Mammary epithelial cell (primary cell): ENCODE measurements at regions not wholly inside any gene's neighbourhood (a gene's known extent, or its start where the extent isn't known, plus 50 kb on each side); places are given as distances from the start of the nearest gene placed in this dataset.

Experiments
- CTCF ChIP-seq, 2 donors: IDR thresholded peaks in 1 of 2; conservative IDR thresholded peaks in 1 of 2; 2 replicates each; pipeline ENCODE4 v1.5.1; 2011 to 2012; ENCODE audit warnings: inconsistent platforms in 2 of 2, low read length in 2 of 2, mild to moderate bottlenecking in 2 of 2, control low read depth in 1 of 2, low read depth in 1 of 2; ENCODE audit not compliant: insufficient read depth in 1 of 2; ENCODE audit errors: extremely low read depth in 1 of 2
- EZH2 ChIP-seq: IDR thresholded peaks from 2 replicates; pipeline ENCODE4 v1.6.1; 2012; ENCODE audit warnings: low read length, inconsistent platforms, borderline replicate concordance

- TF ChIP-seq CTCF (conservative IDR thresholded peaks at IDR 0.05 in 1 of 2, IDR thresholded peaks at IDR 0.05 in 1 of 2; ENCODE audit: extremely low read depth in 1 of 2, insufficient read depth in 1 of 2, low read depth in 1 of 2, low read length in 2 of 2) (no peak), EZH2 (no peak)
Measured at GRCh38 chr10:29237786-29238185, 51.1 kb upstream of the LYZL1 start.
